ENCODE measurements at regions not wholly inside any gene's neighbourhood (a gene's known extent, or its start where the extent isn't known, plus 50 kb on each side); places are given as distances from the start of the nearest gene placed in this dataset.

DNA sequence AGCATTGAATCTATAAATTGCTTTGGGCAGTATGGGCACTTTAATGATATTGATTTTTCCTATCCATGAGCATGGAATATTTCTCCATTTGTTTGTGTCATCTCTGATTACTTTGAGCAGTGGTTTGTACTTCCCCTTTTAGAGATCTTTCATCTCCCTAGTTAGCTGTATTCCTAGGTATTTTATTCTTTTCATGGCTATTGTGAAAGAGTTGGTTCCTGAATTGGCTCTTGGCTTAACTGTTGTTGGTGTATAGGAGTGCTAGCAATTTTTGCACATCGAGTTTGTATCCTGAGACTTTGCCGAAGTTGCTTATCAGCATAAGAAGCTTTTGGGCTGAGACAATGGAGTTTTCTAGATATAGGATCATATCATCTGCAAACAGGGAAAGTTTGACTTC is 50.2 kb upstream of the NEIL3 start:
- peak; percentile 21 for DNase-seq

All from hematopoietic multipotent progenitor cell treated with erythropoietin and hydrocortisone succinate and interleukin-3 and kit ligand, for 6 days (in vitro differentiated cells).